ENCODE measurements at regions not wholly inside any gene's neighbourhood (a gene's known extent, or its start where the extent isn't known, plus 50 kb on each side); places are given as distances from the start of the nearest gene placed in this dataset.

DNA sequence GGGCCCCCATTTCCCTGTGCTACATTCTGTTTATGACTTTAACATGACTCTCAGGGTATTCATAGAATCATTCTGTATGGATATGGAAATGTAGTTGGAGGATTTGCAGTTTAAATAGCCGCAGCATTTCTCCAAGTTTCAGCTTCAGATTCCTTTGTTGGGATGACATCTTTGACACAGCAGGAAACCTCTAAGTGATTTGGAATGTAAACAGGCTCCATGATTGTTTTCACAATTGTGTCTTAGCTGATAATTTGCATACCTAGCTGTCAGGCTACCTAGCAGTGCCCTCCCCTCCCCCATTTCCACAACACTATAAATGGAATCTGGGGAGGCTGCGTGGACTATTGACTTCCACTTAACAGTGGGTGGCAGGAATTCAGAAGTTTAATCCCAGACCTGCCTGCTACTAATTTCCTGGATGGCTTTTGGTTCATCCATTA, 290.2 kb downstream of the HLX start:
- no peak for TF ChIP-seq POLR2A (IDR thresholded peaks at IDR 0.05)
- TF ChIP-seq, protein P1, sequence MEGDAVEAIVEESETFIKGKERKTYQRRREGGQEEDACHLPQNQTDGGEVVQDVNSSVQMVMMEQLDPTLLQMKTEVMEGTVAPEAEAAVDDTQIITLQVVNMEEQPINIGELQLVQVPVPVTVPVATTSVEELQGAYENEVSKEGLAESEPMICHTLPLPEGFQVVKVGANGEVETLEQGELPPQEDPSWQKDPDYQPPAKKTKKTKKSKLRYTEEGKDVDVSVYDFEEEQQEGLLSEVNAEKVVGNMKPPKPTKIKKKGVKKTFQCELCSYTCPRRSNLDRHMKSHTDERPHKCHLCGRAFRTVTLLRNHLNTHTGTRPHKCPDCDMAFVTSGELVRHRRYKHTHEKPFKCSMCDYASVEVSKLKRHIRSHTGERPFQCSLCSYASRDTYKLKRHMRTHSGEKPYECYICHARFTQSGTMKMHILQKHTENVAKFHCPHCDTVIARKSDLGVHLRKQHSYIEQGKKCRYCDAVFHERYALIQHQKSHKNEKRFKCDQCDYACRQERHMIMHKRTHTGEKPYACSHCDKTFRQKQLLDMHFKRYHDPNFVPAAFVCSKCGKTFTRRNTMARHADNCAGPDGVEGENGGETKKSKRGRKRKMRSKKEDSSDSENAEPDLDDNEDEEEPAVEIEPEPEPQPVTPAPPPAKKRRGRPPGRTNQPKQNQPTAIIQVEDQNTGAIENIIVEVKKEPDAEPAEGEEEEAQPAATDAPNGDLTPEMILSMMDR (IDR thresholded peaks at IDR 0.05): no peak

Measured in thyroid gland (tissue), 4 donors.